GM19468 (cell line): ENCODE measurements at regions not wholly inside any gene's neighbourhood (a gene's known extent, or its start where the extent isn't known, plus 50 kb on each side); places are given as distances from the start of the nearest gene placed in this dataset.

Source experiments
- ATAC-seq: cut with Tn5 transposase; IDR thresholded peaks from one replicate; pipeline ENCODE4 v1.9.1; 2021; ENCODE audit warnings: mild to moderate bottlenecking, moderate library complexity, moderate number of reproducible peaks; ENCODE audit not compliant: unreplicated experiment; ENCODE audit errors: extremely low read depth

- ATAC-seq = no peak
Observed at GRCh38 chr11:15575409-15575808, 460.7 kb downstream of the INSC start.

- ATAC-seq = no peak
Observed at GRCh38 chr11:15576769-15577168, 462.0 kb downstream of the INSC start.

- ATAC-seq = no peak
Observed at GRCh38 chr11:15577519-15577918, 462.8 kb downstream of the INSC start.

- no peak for ATAC-seq
Observed at GRCh38 chr11:15579287-15580001, 464.7 kb downstream of the INSC start.

- no peak for ATAC-seq
Observed at GRCh38 chr11:15580056-15580774, 465.5 kb downstream of the INSC start.

- no peak for ATAC-seq
Observed at GRCh38 chr11:15580775-15581095, 466.0 kb downstream of the INSC start.

- ATAC-seq = no peak
Observed at GRCh38 chr11:15584158-15584557, 469.4 kb downstream of the INSC start.

- no peak for ATAC-seq
Observed at GRCh38 chr11:15585602-15586331, 471.0 kb downstream of the INSC start.

GRCh38 chr11:15586741-15587473 lies 472.2 kb downstream of the INSC start:
- ATAC-seq = no peak

GRCh38 chr11:15589070-15589626 lies 474.4 kb downstream of the INSC start:
- no peak for ATAC-seq

- no peak for ATAC-seq
Observed at GRCh38 chr11:15590132-15590531, 475.4 kb downstream of the INSC start.

GRCh38 chr11:15591112-15591537 lies 476.4 kb downstream of the INSC start:
- no peak for ATAC-seq

- ATAC-seq = no peak
Observed at GRCh38 chr11:15594607-15595006, 479.9 kb downstream of the INSC start.

- ATAC-seq = no peak
Observed at GRCh38 chr11:15599376-15599775, 484.7 kb downstream of the INSC start.

GRCh38 chr11:15602047-15602446 lies 487.3 kb downstream of the INSC start:
- no peak for ATAC-seq

- no peak for ATAC-seq
Observed at GRCh38 chr11:15602785-15603567, 488.3 kb downstream of the INSC start.

GRCh38 chr11:15605094-15605493 lies 490.4 kb downstream of the INSC start:
- ATAC-seq = no peak

GRCh38 chr11:15607361-15608036 lies 492.8 kb downstream of the INSC start:
- no peak for ATAC-seq

- ATAC-seq = no peak
Observed at GRCh38 chr11:15609445-15609844, 494.7 kb downstream of the INSC start.
